ENCODE measurements at regions not wholly inside any gene's neighbourhood (a gene's known extent, or its start where the extent isn't known, plus 50 kb on each side); places are given as distances from the start of the nearest gene placed in this dataset.
"Not testable (repeated sequence)": the region's sequence is repeated elsewhere in the genome, so short reads cannot be mapped to it uniquely, and the experiment has no call there.

- DNase-seq: no peak
Measured at GRCh38 chr2:147170932-147171331, 673.9 kb upstream of the ACVR2A start.

- DNase-seq: no peak
Measured at GRCh38 chr2:147165697-147166382, 679.0 kb upstream of the ACVR2A start.

- no peak for DNase-seq
Measured at GRCh38 chr2:147164563-147164962, 680.3 kb upstream of the ACVR2A start.

- no peak for DNase-seq
Measured at GRCh38 chr2:147161746-147162145, 683.1 kb upstream of the ACVR2A start.

- DNase-seq: no peak
Measured at GRCh38 chr2:147156970-147157369, 687.9 kb upstream of the ACVR2A start.

GRCh38 chr2:147150241-147150635 is 694.6 kb upstream of the ACVR2A start:
- DNase-seq: no peak

GRCh38 chr2:147149575-147150240 is 695.1 kb upstream of the ACVR2A start:
- no peak for DNase-seq

GRCh38 chr2:147147802-147148201 is 697.0 kb upstream of the ACVR2A start:
- DNase-seq: no peak

- DNase-seq: no peak
Measured at GRCh38 chr2:147141930-147142329, 702.9 kb upstream of the ACVR2A start.

GRCh38 chr2:147139732-147140131 is 705.1 kb upstream of the ACVR2A start:
- DNase-seq: not testable (repeated sequence)

GRCh38 chr2:147137711-147138110 is 707.1 kb upstream of the ACVR2A start:
- DNase-seq: no peak

GRCh38 chr2:147135376-147135775 is 709.5 kb upstream of the ACVR2A start:
- no peak for DNase-seq

GRCh38 chr2:147133286-147133908 is 711.4 kb upstream of the ACVR2A start:
- no peak for DNase-seq

GRCh38 chr2:147125145-147125544 is 719.7 kb upstream of the ACVR2A start:
- no peak for DNase-seq

- DNase-seq: no peak
Measured at GRCh38 chr2:147122944-147123343, 721.9 kb upstream of the ACVR2A start.

- DNase-seq: no peak
Measured at GRCh38 chr2:147110962-147111361, 733.9 kb upstream of the ACVR2A start.

GRCh38 chr2:147110317-147110716 is 734.5 kb upstream of the ACVR2A start:
- no peak for DNase-seq

- DNase-seq: no peak
Measured at GRCh38 chr2:147109291-147109690, 735.5 kb upstream of the ACVR2A start.

- no peak for DNase-seq
Measured at GRCh38 chr2:147108548-147108947, 736.3 kb upstream of the ACVR2A start.

GRCh38 chr2:147101941-147102790 is 742.7 kb upstream of the ACVR2A start:
- no peak for DNase-seq

GRCh38 chr2:147100406-147101035 is 744.3 kb upstream of the ACVR2A start:
- DNase-seq: no peak

- DNase-seq: no peak
Measured at GRCh38 chr2:147099845-147100244, 745.0 kb upstream of the ACVR2A start.

GRCh38 chr2:147098940-147099339 is 745.9 kb upstream of the ACVR2A start:
- DNase-seq: no peak

Data from GF-D8 (cell line).